HUES64 (cell line): ENCODE measurements at regions not wholly inside any gene's neighbourhood (a gene's known extent, or its start where the extent isn't known, plus 50 kb on each side); places are given as distances from the start of the nearest gene placed in this dataset.

Experiments
- H3K27ac ChIP-seq: 2 replicates; pipeline ENCODE4 v1.7.0; 2013; ENCODE audit warnings: low read depth, low read length, inconsistent platforms
- H3K27me3 ChIP-seq: 2 replicates; pipeline ENCODE4 v1.6.1; 2013; ENCODE audit warnings: mild to moderate bottlenecking, low read length; ENCODE audit not compliant: insufficient read depth
- H3K36me3 ChIP-seq: 2 replicates; pipeline ENCODE4 v1.6.1; 2013; ENCODE audit warnings: mild to moderate bottlenecking, low read length; ENCODE audit not compliant: insufficient read depth
- H3K4me1 ChIP-seq: 2 replicates; pipeline ENCODE4 v1.6.1; 2013; ENCODE audit warnings: mild to moderate bottlenecking, low read length, moderate library complexity; ENCODE audit not compliant: insufficient read depth
- H3K4me3 ChIP-seq: 2 replicates; pipeline ENCODE4 v1.5.1; 2013; ENCODE audit warnings: mild to moderate bottlenecking, low read length, moderate library complexity
- H3K9ac ChIP-seq: 2 replicates; pipeline ENCODE4 v1.6.1; 2013; ENCODE audit warnings: mild to moderate bottlenecking, low read depth, low read length
- H3K9me3 ChIP-seq: 2 replicates; pipeline ENCODE4 v1.6.1; 2013; ENCODE audit warnings: low read depth, low read length; ENCODE audit not compliant: insufficient read depth
- WGBS: fragments of 150-250, 120-280 bp; methylation state at CpG from one replicate; pipeline ENCODE4 v1.1.7; 2013; ENCODE audit warnings: missing lambda C conversion rate; 5-methylcytosine and 5-hydroxymethylcytosine counted together

DNA sequence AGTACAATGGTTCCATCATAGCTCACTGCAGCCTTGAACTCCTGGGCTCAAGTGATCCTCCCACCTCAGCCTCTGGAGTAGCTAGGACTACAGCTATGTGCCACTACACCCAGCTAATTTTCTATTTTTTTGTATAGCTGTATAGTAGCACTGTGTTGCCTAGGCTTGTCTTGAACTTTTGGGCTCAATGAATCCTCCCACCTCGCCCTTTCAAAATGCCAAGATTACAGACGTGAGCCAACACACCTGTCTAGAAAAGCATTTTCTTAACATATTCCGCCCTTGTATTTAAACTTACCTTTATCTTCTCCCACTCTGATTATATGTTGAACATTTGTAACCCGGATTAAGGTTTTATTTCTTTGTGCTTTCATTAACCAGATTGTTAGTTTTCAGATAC is 750.7 kb upstream of the GCFC2 start:
- H3K27me3 ChIP-seq, result no peaks in the 10 kb centered on the region
- no peak overlapping the region for H3K4me3 ChIP-seq
- no peak overlapping the region for H3K9ac ChIP-seq
- H3K4me1 ChIP-seq, result no peaks in the 10 kb centered on the region
- no peaks in the 10 kb centered on the region for H3K9me3 ChIP-seq
- no peak overlapping the region for H3K27ac ChIP-seq
- WGBS, result 93% methylated on average over 4 of the region's 4 CpGs
- no peaks in the 10 kb centered on the region for H3K36me3 ChIP-seq

DNA sequence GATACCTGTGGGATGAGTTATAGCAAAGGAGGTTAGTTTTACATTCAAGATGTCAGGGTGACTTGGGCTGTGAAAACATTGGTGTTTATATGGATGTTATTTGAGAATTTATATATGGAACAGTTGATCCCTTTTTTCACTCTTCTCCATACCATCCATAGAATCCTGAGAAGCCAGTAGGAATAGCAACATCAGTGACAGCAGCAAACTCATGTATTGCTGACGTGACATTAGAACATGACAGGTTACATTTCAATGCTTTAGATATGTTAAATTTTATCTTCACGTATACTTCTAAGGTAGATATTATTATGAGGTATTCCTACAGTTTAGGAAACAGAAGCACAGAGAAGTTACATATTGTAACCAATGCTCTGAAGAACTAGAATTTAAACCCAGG is 745.2 kb upstream of the GCFC2 start:
- Histone ChIP-seq H3K27me3 (no peaks in the 10 kb centered on the region), H3K36me3 (no peaks in the 10 kb centered on the region), H3K9ac (no peak overlapping the region), H3K4me3 (no peak overlapping the region), H3K4me1 (no peaks in the 10 kb centered on the region), H3K9me3 (no peaks in the 10 kb centered on the region), H3K27ac (no peak overlapping the region)
- 90% methylated on average over 2 of the region's 2 CpGs for WGBS

DNA sequence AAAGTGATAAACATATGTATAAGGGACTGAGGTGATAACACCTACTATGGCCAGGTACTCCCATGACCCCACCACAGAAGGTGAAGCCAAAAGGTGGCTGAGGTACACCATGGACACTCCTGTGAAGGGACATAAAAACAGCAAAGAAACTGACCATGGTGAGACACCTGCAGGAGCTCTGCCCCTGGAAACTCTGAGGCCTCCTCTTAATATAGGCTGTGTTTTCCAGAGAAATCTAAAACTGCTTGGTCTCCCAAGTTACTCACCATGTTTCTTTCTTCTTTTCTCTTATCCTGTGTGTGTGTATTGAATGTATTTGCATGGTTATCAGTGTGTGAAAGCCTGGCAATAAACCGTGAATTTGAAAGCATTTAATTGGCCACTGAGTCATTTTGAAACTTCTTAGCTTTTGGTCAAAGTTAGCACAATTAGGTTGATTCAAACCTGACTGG is 739.3 kb upstream of the GCFC2 start:
- Histone ChIP-seq H3K27ac (no peak overlapping the region), H3K27me3 (no peaks in the 10 kb centered on the region), H3K9ac (no peak overlapping the region), H3K4me1 (peaks cover 11% of the 10 kb centered on the region), H3K9me3 (peaks cover 10% of the 10 kb centered on the region), H3K36me3 (no peaks in the 10 kb centered on the region), H3K4me3 (no peak overlapping the region)
- WGBS, result 74% methylated on average over 1 of the region's 1 CpG

DNA sequence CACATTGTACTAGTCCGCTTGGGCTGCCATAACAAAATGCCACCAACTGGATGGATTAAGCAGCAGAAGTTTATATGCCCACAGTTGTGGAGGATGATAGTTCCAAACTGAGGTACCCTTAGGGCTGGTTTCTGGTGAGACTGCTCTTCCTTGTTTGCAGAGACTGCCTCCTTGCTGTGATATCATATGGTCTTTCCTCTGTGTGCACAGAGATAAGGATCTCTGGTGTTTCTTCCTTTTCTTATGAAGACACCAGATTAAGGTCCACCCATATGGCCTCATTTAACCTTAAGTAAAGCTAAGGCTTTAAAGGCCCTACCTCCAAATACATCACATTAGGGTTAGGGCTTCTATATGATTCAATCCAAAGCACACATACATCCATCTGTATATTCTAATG is 738.2 kb upstream of the GCFC2 start:
- H3K36me3 ChIP-seq, result no peaks in the 10 kb centered on the region
- H3K9ac ChIP-seq, result no peak overlapping the region
- no peaks in the 10 kb centered on the region for H3K27me3 ChIP-seq
- WGBS, result 100% methylated on average over 1 of the region's 1 CpG
- H3K27ac ChIP-seq, result no peak overlapping the region
- no peak overlapping the region for H3K4me3 ChIP-seq
- peaks cover 14% of the 10 kb centered on the region for H3K9me3 ChIP-seq
- H3K4me1 ChIP-seq, result peaks cover 11% of the 10 kb centered on the region

DNA sequence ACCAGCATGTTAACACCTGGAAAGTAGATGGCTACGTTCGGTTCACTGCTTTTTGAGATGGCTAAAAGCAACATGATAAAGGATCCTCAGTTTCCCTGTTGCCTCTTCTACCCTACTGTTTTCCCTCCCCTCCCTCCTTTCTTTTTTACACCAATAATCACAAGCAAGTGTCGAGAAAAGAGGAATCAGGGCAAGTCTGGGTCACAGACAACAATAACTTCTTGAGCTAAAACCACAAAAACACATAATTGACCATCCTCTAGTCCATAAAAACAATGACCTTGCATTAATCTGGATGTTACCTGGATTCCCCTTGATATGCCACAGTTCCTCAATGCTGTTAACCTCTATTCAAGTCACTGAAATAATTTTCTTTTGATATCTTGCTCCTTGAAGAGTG is 736.6 kb upstream of the GCFC2 start:
- WGBS, result 91% methylated on average over 3 of the region's 3 CpGs
- no peaks in the 10 kb centered on the region for H3K27me3 ChIP-seq
- peaks cover 14% of the 10 kb centered on the region for H3K9me3 ChIP-seq
- H3K27ac ChIP-seq, result no peak overlapping the region
- no peak overlapping the region for H3K9ac ChIP-seq
- no peaks in the 10 kb centered on the region for H3K36me3 ChIP-seq
- H3K4me3 ChIP-seq, result no peak overlapping the region
- peaks cover 11% of the 10 kb centered on the region for H3K4me1 ChIP-seq

DNA sequence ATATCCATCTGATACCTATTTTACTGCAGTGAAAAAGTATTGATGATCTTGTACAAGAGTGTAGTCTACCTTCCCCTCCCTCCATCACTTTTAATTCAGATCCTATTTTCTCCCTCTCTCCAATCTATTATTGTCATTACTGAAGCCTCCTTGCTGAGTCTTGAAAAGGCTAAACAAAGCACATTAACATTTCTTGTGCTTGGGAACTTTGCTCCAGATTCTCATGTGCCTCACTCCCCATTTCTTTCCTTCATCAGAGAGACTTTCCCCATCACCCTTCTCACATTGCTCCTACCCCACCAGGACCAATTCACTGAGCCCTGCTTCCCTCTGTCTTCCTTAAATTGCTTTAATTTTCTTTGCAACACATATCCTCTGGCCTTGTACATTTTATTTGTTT is 736.2 kb upstream of the GCFC2 start:
- Histone ChIP-seq H3K9ac (no peak overlapping the region), H3K4me3 (no peak overlapping the region), H3K27me3 (no peaks in the 10 kb centered on the region), H3K36me3 (no peaks in the 10 kb centered on the region), H3K9me3 (peaks cover 14% of the 10 kb centered on the region), H3K4me1 (peaks cover 11% of the 10 kb centered on the region), H3K27ac (no peak overlapping the region)

DNA sequence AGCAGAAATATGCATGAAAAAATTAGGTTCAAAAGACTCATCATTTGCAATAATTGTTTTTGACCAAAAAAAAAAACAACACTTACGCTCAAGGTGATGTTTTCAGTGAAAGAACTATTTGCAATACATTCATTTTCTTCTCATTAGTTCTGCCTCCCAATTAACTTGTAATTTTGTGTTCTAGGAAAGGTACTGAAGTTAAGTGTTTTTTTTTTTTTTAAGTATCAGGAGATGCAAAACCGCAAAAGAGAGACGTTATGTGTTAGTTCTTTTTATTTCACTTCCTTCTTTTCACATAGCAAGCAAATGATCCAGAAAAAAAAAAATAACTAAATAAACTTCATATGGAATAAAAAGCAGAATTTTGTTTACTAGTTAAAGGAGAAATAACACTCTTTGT is 735.2 kb upstream of the GCFC2 start:
- H3K9ac ChIP-seq, result no peak overlapping the region
- no peaks in the 10 kb centered on the region for H3K27me3 ChIP-seq
- H3K9me3 ChIP-seq, result peaks cover 14% of the 10 kb centered on the region
- H3K36me3 ChIP-seq, result no peaks in the 10 kb centered on the region
- H3K4me3 ChIP-seq, result no peak overlapping the region
- WGBS, result no CpG with 5 or more reads among the region's 3 CpGs
- no peak overlapping the region for H3K27ac ChIP-seq
- H3K4me1 ChIP-seq, result peaks cover 11% of the 10 kb centered on the region

DNA sequence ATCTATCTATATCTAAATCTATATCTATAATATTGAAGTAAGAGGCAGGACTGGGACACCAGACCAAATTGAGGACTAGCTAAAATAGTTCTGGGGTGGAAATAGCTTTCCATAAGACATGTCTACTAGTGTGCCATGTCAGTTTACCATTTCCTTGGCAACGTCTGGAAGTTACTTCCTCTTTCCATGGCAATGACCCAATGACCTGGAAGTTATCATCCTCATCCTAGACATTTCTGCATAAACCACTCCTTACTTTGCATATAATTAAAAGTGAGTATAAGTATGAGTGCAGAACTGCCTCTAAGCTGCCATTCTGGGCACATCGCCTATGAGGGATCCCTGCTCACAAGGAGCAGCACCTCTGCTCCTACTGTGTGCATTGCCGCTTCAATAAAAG is 734.0 kb upstream of the GCFC2 start:
- Histone ChIP-seq H3K4me1 (peaks cover 11% of the 10 kb centered on the region), H3K9me3 (peaks cover 14% of the 10 kb centered on the region), H3K27me3 (no peaks in the 10 kb centered on the region), H3K4me3 (no peak overlapping the region), H3K36me3 (no peaks in the 10 kb centered on the region), H3K9ac (no peak overlapping the region), H3K27ac (no peak overlapping the region)
- 97% methylated on average over 3 of the region's 3 CpGs for WGBS

DNA sequence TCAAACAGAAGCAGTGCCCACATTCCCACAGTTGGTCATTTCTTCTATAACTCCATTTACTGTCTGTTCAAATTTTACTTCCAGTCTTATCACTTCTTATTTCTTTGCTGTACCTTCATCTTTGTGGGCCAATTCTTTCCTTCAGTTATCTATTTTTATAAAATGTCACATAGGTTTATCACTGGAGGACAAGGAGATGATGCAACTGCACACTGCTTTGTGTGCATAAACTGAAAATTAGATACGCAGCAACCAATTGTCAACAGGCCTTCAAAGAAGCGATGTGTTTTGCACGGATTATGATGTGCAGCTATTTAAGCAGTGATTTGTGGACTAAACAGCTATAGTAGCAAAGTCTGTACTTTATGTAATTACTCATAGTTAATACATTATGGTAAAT is 726.8 kb upstream of the GCFC2 start:
- Histone ChIP-seq H3K27me3 (no peaks in the 10 kb centered on the region), H3K4me1 (no peaks in the 10 kb centered on the region), H3K36me3 (no peaks in the 10 kb centered on the region), H3K9me3 (no peaks in the 10 kb centered on the region), H3K4me3 (no peak overlapping the region), H3K27ac (no peak overlapping the region), H3K9ac (no peak overlapping the region)
- WGBS, result 100% methylated on average over 3 of the region's 3 CpGs

DNA sequence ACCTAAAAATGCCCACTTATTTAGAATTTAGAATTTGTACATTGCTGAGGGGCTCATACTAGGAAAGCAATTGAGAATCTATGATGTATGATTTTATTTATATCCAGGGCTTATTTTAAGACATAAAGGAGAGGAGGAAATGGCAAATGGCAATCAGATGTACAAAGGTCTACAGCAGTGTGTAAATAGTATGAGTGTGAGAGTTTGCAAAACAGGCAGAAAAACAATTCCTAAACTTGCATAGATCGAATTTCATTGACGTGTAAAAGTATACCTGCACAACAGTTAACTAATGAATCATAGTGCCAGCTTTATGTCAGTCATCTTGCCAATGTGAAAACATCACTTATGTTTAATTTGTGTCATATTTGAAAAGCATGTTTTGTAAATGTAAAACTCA is 718.7 kb upstream of the GCFC2 start:
- no peaks in the 10 kb centered on the region for H3K9me3 ChIP-seq
- H3K36me3 ChIP-seq, result no peaks in the 10 kb centered on the region
- no peaks in the 10 kb centered on the region for H3K27me3 ChIP-seq
- H3K4me3 ChIP-seq, result no peak overlapping the region
- no peak overlapping the region for H3K27ac ChIP-seq
- 100% methylated on average over 2 of the region's 2 CpGs for WGBS
- H3K9ac ChIP-seq, result no peak overlapping the region
- H3K4me1 ChIP-seq, result peaks cover 6% of the 10 kb centered on the region

DNA sequence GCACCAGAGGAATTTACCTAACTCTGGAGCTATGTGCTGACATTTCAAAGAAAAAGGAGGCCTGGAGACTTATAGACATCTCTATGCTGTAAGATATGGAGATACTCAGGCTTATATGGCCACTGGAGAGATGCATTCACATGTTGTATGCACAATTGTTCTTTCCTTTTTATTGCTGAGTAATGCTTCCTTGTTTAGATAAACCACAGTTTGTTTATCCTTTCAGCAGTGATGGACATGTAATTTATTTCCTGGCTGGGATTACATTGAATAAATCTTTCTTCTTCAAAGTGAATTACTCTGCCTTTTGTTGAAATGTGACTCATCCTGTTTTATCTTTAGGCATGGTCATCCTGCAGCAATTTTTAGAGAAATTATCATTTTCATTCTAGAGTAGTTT is 716.7 kb upstream of the GCFC2 start:
- H3K9me3 ChIP-seq, result no peaks in the 10 kb centered on the region
- no peaks in the 10 kb centered on the region for H3K36me3 ChIP-seq
- H3K27me3 ChIP-seq, result no peaks in the 10 kb centered on the region
- H3K4me3 ChIP-seq, result no peak overlapping the region
- H3K4me1 ChIP-seq, result peaks cover 6% of the 10 kb centered on the region
- no peak overlapping the region for H3K9ac ChIP-seq
- no peak overlapping the region for H3K27ac ChIP-seq

DNA sequence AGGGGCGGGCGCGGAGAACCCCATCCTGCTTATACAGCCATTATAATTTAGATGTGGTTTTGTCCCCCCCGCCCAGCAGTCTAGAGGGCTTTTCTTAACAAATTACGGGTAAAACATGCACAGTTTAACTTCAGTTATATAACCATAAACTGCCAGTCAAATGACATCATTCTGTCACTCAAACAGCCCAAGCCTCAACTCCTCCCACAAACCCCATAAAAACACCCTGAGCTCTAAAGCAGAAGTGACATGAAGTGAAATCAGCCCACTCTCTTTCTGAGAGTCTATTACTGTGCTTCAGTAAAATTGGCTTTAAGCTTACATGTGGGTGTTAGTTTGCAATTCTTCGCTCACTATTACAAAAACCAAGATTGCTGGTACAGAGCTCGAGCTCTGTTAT is 705.1 kb upstream of the GCFC2 start:
- Histone ChIP-seq H3K9ac (no peak overlapping the region), H3K27me3 (no peaks in the 10 kb centered on the region), H3K27ac (no peak overlapping the region), H3K4me1 (no peaks in the 10 kb centered on the region), H3K4me3 (no peak overlapping the region), H3K9me3 (no peaks in the 10 kb centered on the region), H3K36me3 (no peaks in the 10 kb centered on the region)
- 91% methylated on average over 7 of the region's 7 CpGs for WGBS
